Cardiac muscle cell (in vitro differentiated cells and primary cell): ENCODE measurements at regions not wholly inside any gene's neighbourhood (a gene's known extent, or its start where the extent isn't known, plus 50 kb on each side); places are given as distances from the start of the nearest gene placed in this dataset.

Source experiments
- DNase-seq, 2 donors: peaks; one replicate each; pipeline versions ENCODE4 v3.0.0 to v3.0.0-alpha.2; 2010 to 2017; ENCODE audit warnings: low read depth in 1 of 2, low spot score in 1 of 2
- H3K27ac ChIP-seq: fragments of 200-600 bp; sonication (generic); 2 replicates; pipeline ENCODE4 v1.5.1; 2016
- H3K27me3 ChIP-seq: fragments of 200-600 bp; sonication (generic); 2 replicates; pipeline ENCODE4 v1.6.0; 2016; ENCODE audit warnings: control low read depth
- H3K36me3 ChIP-seq: fragments of 200-600 bp; sonication (generic); 2 replicates; pipeline ENCODE4 v1.5.1; 2016; ENCODE audit warnings: control low read depth
- H3K4me1 ChIP-seq: fragments of 200-600 bp; sonication (generic); 2 replicates; pipeline ENCODE4 v1.8.1; 2017; ENCODE audit warnings: low read depth, mild to moderate bottlenecking, mixed run types
- H3K4me3 ChIP-seq: fragments of 200-600 bp; sonication (generic); 2 replicates; pipeline ENCODE4 v1.5.1; 2016; ENCODE audit warnings: mild to moderate bottlenecking
- H3K9me3 ChIP-seq: fragments of 200-600 bp; sonication (generic); 2 replicates; pipeline ENCODE4 v1.5.1; 2017; ENCODE audit warnings: low read depth, mild to moderate bottlenecking, control low read depth
- TF ChIP-seq, protein P1 (sequence below): IDR thresholded peaks from 2 replicates; pipeline ENCODE4 v1.5.1; 2012; ENCODE audit warnings: low read depth, mild to moderate bottlenecking, low read length

DNA sequence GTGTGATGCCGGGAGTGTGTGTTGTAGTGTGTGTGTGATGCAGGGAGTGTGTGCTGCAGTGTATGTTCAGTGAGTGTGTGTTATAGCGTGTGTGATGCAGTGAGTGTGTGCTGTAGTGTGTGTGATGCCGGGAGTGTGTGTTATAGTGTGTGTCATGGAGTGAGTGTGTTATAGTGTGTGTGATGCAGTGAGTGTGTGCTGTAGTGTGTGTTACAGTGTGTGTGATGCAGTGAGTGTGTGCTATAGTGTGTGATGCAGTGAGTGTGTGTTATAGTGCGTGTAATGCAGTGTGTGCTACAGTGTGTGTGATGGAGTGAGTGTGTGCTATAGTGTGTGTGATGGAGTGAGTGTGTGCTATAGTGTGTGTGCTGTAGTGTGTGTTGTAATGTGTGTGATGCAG lies 182.1 kb upstream of the SOX11 start:
- no peaks in the 10 kb centered on the region for H3K9me3 ChIP-seq
- H3K36me3 ChIP-seq = no peaks in the 10 kb centered on the region
- H3K27ac ChIP-seq = no peak overlapping the region
- no peaks in the 10 kb centered on the region for H3K27me3 ChIP-seq
- TF ChIP-seq, protein P1, sequence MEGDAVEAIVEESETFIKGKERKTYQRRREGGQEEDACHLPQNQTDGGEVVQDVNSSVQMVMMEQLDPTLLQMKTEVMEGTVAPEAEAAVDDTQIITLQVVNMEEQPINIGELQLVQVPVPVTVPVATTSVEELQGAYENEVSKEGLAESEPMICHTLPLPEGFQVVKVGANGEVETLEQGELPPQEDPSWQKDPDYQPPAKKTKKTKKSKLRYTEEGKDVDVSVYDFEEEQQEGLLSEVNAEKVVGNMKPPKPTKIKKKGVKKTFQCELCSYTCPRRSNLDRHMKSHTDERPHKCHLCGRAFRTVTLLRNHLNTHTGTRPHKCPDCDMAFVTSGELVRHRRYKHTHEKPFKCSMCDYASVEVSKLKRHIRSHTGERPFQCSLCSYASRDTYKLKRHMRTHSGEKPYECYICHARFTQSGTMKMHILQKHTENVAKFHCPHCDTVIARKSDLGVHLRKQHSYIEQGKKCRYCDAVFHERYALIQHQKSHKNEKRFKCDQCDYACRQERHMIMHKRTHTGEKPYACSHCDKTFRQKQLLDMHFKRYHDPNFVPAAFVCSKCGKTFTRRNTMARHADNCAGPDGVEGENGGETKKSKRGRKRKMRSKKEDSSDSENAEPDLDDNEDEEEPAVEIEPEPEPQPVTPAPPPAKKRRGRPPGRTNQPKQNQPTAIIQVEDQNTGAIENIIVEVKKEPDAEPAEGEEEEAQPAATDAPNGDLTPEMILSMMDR = no peak
- H3K4me1 ChIP-seq = peaks cover 10% of the 10 kb centered on the region
- no peak overlapping the region for H3K4me3 ChIP-seq
- no peak for DNase-seq

DNA sequence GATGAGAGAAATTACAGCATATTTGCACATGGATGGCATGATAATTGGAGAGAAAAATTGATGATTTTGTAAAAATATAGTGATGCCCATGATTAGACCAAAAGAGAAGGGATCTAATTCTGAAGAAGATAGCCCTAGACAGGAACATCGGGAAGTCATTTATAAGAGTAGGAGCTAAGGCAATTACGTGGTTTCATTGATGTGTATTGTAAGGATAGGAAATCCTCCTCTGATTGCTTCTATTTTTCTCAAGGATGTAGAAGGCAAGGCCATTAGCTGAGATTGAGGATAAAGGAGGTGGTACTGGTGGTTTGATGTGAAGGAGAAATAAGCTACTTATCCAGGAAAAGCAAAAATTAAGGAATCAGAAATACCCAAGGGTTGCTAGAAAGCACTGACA lies 176.5 kb upstream of the SOX11 start:
- no peaks in the 10 kb centered on the region for H3K9me3 ChIP-seq
- DNase-seq = no peak
- H3K27ac ChIP-seq = no peak overlapping the region
- peaks cover 17% of the 10 kb centered on the region for H3K4me1 ChIP-seq
- TF ChIP-seq, protein P1 = no peak
- no peaks in the 10 kb centered on the region for H3K27me3 ChIP-seq
- H3K4me3 ChIP-seq = no peak overlapping the region
- no peaks in the 10 kb centered on the region for H3K36me3 ChIP-seq

DNA sequence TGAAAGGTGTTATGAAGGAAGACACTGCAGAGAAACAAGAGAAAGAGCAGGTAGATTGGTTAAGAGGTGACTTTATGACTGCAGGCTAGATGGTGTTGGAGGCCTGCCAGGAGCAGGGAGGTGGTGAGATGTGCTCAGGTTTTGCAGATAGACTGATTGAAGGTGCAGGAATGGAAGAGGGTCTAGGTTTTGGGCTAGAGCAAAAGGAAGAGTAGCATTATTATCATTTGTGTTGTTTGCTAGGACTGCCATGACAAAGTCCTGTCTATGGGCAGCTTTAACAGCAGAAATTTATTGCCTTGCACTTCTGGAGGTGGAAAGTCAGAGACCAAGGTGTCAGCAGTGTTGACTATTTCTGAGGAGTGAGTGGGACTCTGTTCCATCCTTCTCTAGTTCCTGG lies 172.9 kb upstream of the SOX11 start:
- no peak overlapping the region for H3K4me3 ChIP-seq
- H3K27ac ChIP-seq = peak overlapping the region; percentile 91
- H3K36me3 ChIP-seq = no peaks in the 10 kb centered on the region
- no peaks in the 10 kb centered on the region for H3K27me3 ChIP-seq
- peaks cover 28% of the 10 kb centered on the region for H3K4me1 ChIP-seq
- H3K9me3 ChIP-seq = no peaks in the 10 kb centered on the region
- no peak for DNase-seq
- TF ChIP-seq, protein P1 = no peak

DNA sequence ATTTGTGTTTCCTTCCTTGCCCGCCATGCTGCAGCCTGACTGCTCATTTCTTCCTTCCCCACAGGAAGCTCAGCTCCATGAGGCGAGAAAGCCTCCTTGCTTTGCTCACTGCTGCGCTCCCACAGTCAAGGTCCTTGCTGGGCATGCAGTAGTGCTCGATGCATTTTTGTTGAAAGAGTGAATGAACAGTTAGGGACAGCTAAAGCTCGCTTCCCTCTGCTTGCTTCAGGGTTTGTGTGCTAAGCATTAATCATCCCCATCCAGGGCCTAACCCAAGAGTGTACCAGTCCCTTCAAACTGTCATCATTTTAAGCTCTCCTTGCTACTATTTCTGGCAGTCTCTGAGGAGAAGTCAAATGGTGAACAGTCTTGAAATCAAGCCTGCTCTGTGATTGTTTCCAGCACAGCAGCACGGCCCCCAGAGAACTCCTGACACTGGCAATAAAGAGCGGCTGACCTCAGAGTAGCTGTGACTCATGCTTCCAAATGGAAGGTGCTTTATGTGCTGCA lies 171.7 kb upstream of the SOX11 start:
- H3K4me3 ChIP-seq = no peak overlapping the region
- TF ChIP-seq, protein P1 = no peak
- peak overlapping the region; percentile 91 for H3K27ac ChIP-seq
- H3K36me3 ChIP-seq = no peaks in the 10 kb centered on the region
- no peaks in the 10 kb centered on the region for H3K27me3 ChIP-seq
- no peaks in the 10 kb centered on the region for H3K9me3 ChIP-seq
- peaks cover 28% of the 10 kb centered on the region for H3K4me1 ChIP-seq
- peak in 1 of 2 donors; percentile 88 for DNase-seq

DNA sequence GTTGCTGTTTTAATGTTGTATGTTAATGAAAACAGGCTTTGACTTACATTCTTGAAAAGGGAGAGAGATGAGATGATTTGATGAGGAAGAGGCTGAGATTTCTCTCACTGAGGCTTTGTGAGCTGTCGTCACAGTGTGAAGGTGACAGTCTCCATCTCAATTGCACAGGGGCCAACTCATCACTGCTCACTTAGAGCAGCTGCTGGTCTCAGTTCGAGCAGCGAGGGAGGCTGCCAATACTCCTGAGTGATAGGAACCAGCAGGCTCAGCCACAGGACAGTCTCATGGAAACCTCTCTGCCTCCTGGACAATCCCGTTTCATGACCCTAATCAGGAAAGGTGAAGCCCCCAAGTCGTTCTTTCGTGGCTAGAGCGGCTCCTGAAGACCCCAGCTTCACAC lies 170.7 kb upstream of the SOX11 start:
- Histone ChIP-seq H3K36me3 (no peaks in the 10 kb centered on the region), H3K27me3 (no peaks in the 10 kb centered on the region), H3K4me3 (no peak overlapping the region), H3K4me1 (peaks cover 28% of the 10 kb centered on the region), H3K27ac (peak overlapping the region; percentile 91), H3K9me3 (no peaks in the 10 kb centered on the region)
- TF ChIP-seq, protein P1 = no peak
- DNase-seq = peak in 1 of 2 donors; percentile 48

DNA sequence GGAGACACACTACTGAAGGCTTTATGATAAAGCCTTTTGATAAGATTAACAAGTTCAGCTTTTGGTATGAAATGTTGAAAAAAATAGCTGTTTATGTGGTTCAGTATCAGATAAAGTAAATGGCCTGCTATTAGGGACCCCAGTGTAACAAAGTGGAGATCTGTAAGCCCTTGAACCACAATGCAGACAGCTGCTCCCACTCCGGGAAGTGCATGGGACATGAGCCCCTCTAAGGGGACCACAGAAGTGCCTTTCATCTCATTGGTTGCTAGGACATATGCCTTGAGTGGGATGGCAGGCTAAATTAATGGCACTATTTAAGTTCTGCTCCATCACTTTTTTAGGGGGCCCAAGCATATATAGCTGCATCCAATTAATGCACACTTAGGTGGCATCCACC lies 167.6 kb upstream of the SOX11 start:
- DNase-seq = no peak
- Histone ChIP-seq H3K36me3 (no peaks in the 10 kb centered on the region), H3K4me1 (peaks cover 19% of the 10 kb centered on the region), H3K9me3 (no peaks in the 10 kb centered on the region), H3K27me3 (no peaks in the 10 kb centered on the region), H3K27ac (no peak overlapping the region), H3K4me3 (no peak overlapping the region)
- TF ChIP-seq, protein P1 = no peak
